ENCODE measurements at regions not wholly inside any gene's neighbourhood (a gene's known extent, or its start where the extent isn't known, plus 50 kb on each side); places are given as distances from the start of the nearest gene placed in this dataset.

GRCh38 chr9:83153030-83153429, 90.1 kb upstream of the RASEF start:
- TF ChIP-seq CTCF (IDR thresholded peaks at IDR 0.05) = no peak
- TF ChIP-seq ZFX (IDR thresholded peaks at IDR 0.05; ENCODE audit: borderline replicate concordance) = no peak

All from 22Rv1 (cell line).